H9 (cell line): ENCODE measurements at regions not wholly inside any gene's neighbourhood (a gene's known extent, or its start where the extent isn't known, plus 50 kb on each side); places are given as distances from the start of the nearest gene placed in this dataset.

Source experiments
- DNase-seq: peaks from one replicate; pipeline ENCODE4 v3.0.0-alpha.2; 2017
- H2AFZ ChIP-seq: one replicate; pipeline ENCODE4 v1.6.1; 2013; ENCODE audit warnings: mild to moderate bottlenecking, low read length, control low read depth, moderate library complexity
- H2AK5ac ChIP-seq: 2 replicates; pipeline ENCODE4 v1.6.1; 2013; ENCODE audit warnings: low read length, control low read depth, mixed read lengths; ENCODE audit not compliant: insufficient read length
- H2BK120ac ChIP-seq: one replicate; pipeline ENCODE4 v1.6.1; 2013; ENCODE audit warnings: low read depth, mild to moderate bottlenecking, low read length, control low read depth, inconsistent platforms; ENCODE audit not compliant: poor library complexity, severe bottlenecking
- H2BK12ac ChIP-seq: 2 replicates; pipeline ENCODE4 v1.6.1; 2013; ENCODE audit warnings: low read length, control low read depth, mixed read lengths, low read depth; ENCODE audit not compliant: insufficient read length
- H2BK15ac ChIP-seq: 2 replicates; pipeline ENCODE4 v1.6.1; 2013; ENCODE audit warnings: low read depth, low read length, control low read depth
- H2BK20ac ChIP-seq: one replicate; pipeline ENCODE4 v1.6.1; 2013; ENCODE audit warnings: low read depth, mild to moderate bottlenecking, low read length, control low read depth, inconsistent platforms; ENCODE audit not compliant: poor library complexity, severe bottlenecking
- H2BK5ac ChIP-seq: 2 replicates; pipeline ENCODE4 v1.6.1; 2013; ENCODE audit warnings: low read length, control low read depth, mixed read lengths; ENCODE audit not compliant: insufficient read length
- H3K14ac ChIP-seq: 2 replicates; pipeline ENCODE4 v1.6.1; 2013; ENCODE audit warnings: low read length, control low read depth; ENCODE audit not compliant: insufficient read depth
- H3K18ac ChIP-seq: 2 replicates; pipeline ENCODE4 v1.6.1; 2013; ENCODE audit warnings: low read depth, mild to moderate bottlenecking, mixed read lengths, low read length, control low read depth; ENCODE audit not compliant: insufficient read length
- H3K23ac ChIP-seq: 2 replicates; pipeline ENCODE4 v1.6.1; 2013; ENCODE audit warnings: low read length, control low read depth, mixed read lengths, low read depth; ENCODE audit not compliant: insufficient read length
- H3K23me2 ChIP-seq: 2 replicates; pipeline ENCODE4 v1.6.1; 2013; ENCODE audit warnings: low read depth, mild to moderate bottlenecking, mixed read lengths, low read length, control low read depth; ENCODE audit not compliant: insufficient read length, poor library complexity, severe bottlenecking
- H3K27ac ChIP-seq: 2 replicates; pipeline ENCODE4 v1.5.1; 2013; ENCODE audit warnings: low read length, control low read depth, mixed read lengths, low read depth; ENCODE audit not compliant: insufficient read length
- H3K27me3 ChIP-seq: 2 replicates; pipeline ENCODE4 v1.6.1; 2013; ENCODE audit warnings: low read length, control low read depth, inconsistent platforms; ENCODE audit not compliant: insufficient read depth
- H3K4ac ChIP-seq: 2 replicates; pipeline ENCODE4 v1.6.1; 2013; ENCODE audit warnings: low read depth, mild to moderate bottlenecking, control low read depth, inconsistent platforms, low read length, moderate library complexity
- H3K4me1 ChIP-seq: 2 replicates; pipeline ENCODE4 v1.6.1; 2013; ENCODE audit warnings: low read length, control low read depth, inconsistent platforms; ENCODE audit not compliant: insufficient read depth
- H3K4me2 ChIP-seq: 2 replicates; pipeline ENCODE4 v1.6.1; 2013; ENCODE audit warnings: low read length, control low read depth, mixed read lengths; ENCODE audit not compliant: insufficient read length, insufficient read depth
- H3K56ac ChIP-seq: 2 replicates; pipeline ENCODE4 v1.6.1; 2013; ENCODE audit warnings: low read depth, mild to moderate bottlenecking, mixed read lengths, low read length, control low read depth; ENCODE audit not compliant: insufficient read length
- H3K79me1 ChIP-seq: 2 replicates; pipeline ENCODE4 v1.6.1; 2013; ENCODE audit warnings: low read depth, mild to moderate bottlenecking, moderate library complexity, low read length, control low read depth, inconsistent platforms; ENCODE audit not compliant: insufficient read depth, poor library complexity, severe bottlenecking
- H3K79me2 ChIP-seq: 2 replicates; pipeline ENCODE4 v1.6.1; 2013; ENCODE audit warnings: low read length, control low read depth, inconsistent platforms; ENCODE audit not compliant: insufficient read depth
- H3K9ac ChIP-seq: 2 replicates; pipeline ENCODE4 v1.6.1; 2013; ENCODE audit warnings: low read length, control low read depth, mixed read lengths; ENCODE audit not compliant: insufficient read length; ENCODE audit errors: extremely low read depth
- H3K9me3 ChIP-seq: one replicate; pipeline ENCODE4 v1.6.1; 2013; ENCODE audit warnings: low read depth, low read length, inconsistent platforms; ENCODE audit not compliant: control insufficient read depth
- H3T11ph ChIP-seq: one replicate; pipeline ENCODE4 v1.6.1; 2013; ENCODE audit warnings: mild to moderate bottlenecking, low read length, control low read depth, inconsistent platforms
- H4K20me1 ChIP-seq: one replicate; pipeline ENCODE4 v1.6.1; 2013; ENCODE audit not compliant: control insufficient read depth, insufficient read length, insufficient read depth
- H4K5ac ChIP-seq: 2 replicates; pipeline ENCODE4 v1.6.1; 2013; ENCODE audit warnings: low read depth, mild to moderate bottlenecking, mixed read lengths, low read length, control low read depth; ENCODE audit not compliant: insufficient read length
- H4K8ac ChIP-seq: replicated peaks from 2 replicates; pipeline ENCODE4 v1.6.1; 2013; ENCODE audit warnings: low read length, control low read depth, mixed read lengths, low read depth; ENCODE audit not compliant: insufficient read length
- H4K91ac ChIP-seq: 2 replicates; pipeline ENCODE4 v1.6.1; 2013; ENCODE audit warnings: low read depth, mild to moderate bottlenecking, moderate library complexity, mixed read lengths, low read length, control low read depth; ENCODE audit not compliant: insufficient read length
- H3K27ac Mint-ChIP-seq, 3 experiments: 2 replicates in 2 of 3; 3 replicates in 1 of 3; pipeline ENCODE4 v1.8.0; 2020 to 2021; ENCODE audit warnings: mixed read lengths in 3 of 3, mild to moderate bottlenecking in 1 of 3, moderate library complexity in 1 of 3
- H3K27me3 Mint-ChIP-seq: 2 replicates; pipeline ENCODE4 v1.8.0; 2021; ENCODE audit warnings: low read depth, mild to moderate bottlenecking, moderate library complexity, mixed read lengths
- H3K36me3 Mint-ChIP-seq, 3 experiments: 2 replicates in 2 of 3; 3 replicates in 1 of 3; pipeline ENCODE4 v1.8.0; 2020 to 2021; ENCODE audit warnings: low read depth in 3 of 3, mixed read lengths in 3 of 3; ENCODE audit not compliant: insufficient read depth in 1 of 3
- H3K4me1 Mint-ChIP-seq, 2 experiments: 2 replicates each; pipeline ENCODE4 v1.8.0; 2020; ENCODE audit warnings: mixed read lengths in 2 of 2
- H3K4me3 Mint-ChIP-seq, 2 experiments: 2 replicates in 1 of 2; 3 replicates in 1 of 2; pipeline ENCODE4 v1.8.0; 2020 to 2021; ENCODE audit warnings: mild to moderate bottlenecking in 2 of 2, mixed read lengths in 2 of 2, moderate library complexity in 1 of 2
- H3K9me3 Mint-ChIP-seq, 2 experiments: 2 replicates in 1 of 2; 3 replicates in 1 of 2; pipeline ENCODE4 v1.8.0; 2020; ENCODE audit warnings: mild to moderate bottlenecking in 2 of 2, mixed read lengths in 2 of 2, moderate library complexity in 1 of 2
- CTCF ChIP-seq: fragments of 200-600 bp; sonication (generic); conservative IDR thresholded peaks from 3 replicates; pipeline ENCODE4 v1.8.0; 2021; ENCODE audit warnings: antibody characterized with exemption, mild to moderate bottlenecking
- WGBS: extraction: QIAGEN DNeasy Blood & Tissue Kit; methylation state at CpG from one replicate; pipeline ENCODE4 v1.1.7; 2013; ENCODE audit warnings: missing lambda C conversion rate, low lambda C conversion rate, mixed read lengths; ENCODE audit not compliant: insufficient read length; ENCODE audit errors: extremely low coverage; 5-methylcytosine and 5-hydroxymethylcytosine counted together

- Mint-ChIP-seq H3K4me3 (no peak overlapping the region), H3K4me1 (no peaks in the 10 kb centered on the region), H3K36me3 (no peaks in the 10 kb centered on the region; a peak in 1 of 7 replicates), H3K9me3 (no peaks in the 10 kb centered on the region; a peak in 3 of 5 replicates), H3K27ac (no peak overlapping the region), H3K27me3 (no peaks in the 10 kb centered on the region; the same call in 1 of the 2 replicates)
- Histone ChIP-seq H3K18ac (no peak overlapping the region), H3K14ac (no peak overlapping the region), H3K4me2 (no peak overlapping the region), H2BK15ac (no peak overlapping the region), H4K20me1 (no peaks in the 10 kb centered on the region), H3K4me1 (no peaks in the 10 kb centered on the region), H2AK5ac (no peak overlapping the region), H4K5ac (no peak overlapping the region), H3K9me3 (no peaks in the 10 kb centered on the region), H3K23me2 (no peaks in the 10 kb centered on the region), H2BK5ac (no peak overlapping the region), H2BK20ac (no peak overlapping the region), H3K23ac (no peak overlapping the region), H3T11ph (no peak overlapping the region), H3K27ac (no peak overlapping the region), H3K56ac (no peak overlapping the region), H3K9ac (no peak overlapping the region), H2BK120ac (no peak overlapping the region), H3K79me2 (no peaks in the 10 kb centered on the region), H3K4ac (no peak overlapping the region), H3K27me3 (no peaks in the 10 kb centered on the region), H4K91ac (no peak overlapping the region), H3K79me1 (no peaks in the 10 kb centered on the region), H4K8ac (no peak overlapping the region), H2BK12ac (no peak overlapping the region), H2AFZ (no peak overlapping the region)
- no CpG with 5 or more reads among the region's 3 CpGs for WGBS
- TF ChIP-seq CTCF, result no peak
- DNase-seq, result no peak
Measured at GRCh38 chr1:187563191-187563590, 734.4 kb downstream of the PLA2G4A start.
